Fibroblast of villous mesenchyme (primary cell): ENCODE measurements at regions not wholly inside any gene's neighbourhood (a gene's known extent, or its start where the extent isn't known, plus 50 kb on each side); places are given as distances from the start of the nearest gene placed in this dataset.

Source experiments
- DNase-seq: peaks from one replicate; pipeline ENCODE4 v3.0.0-alpha.2; 2010; ENCODE audit warnings: low read depth
- H3K4me3 ChIP-seq: 2 replicates; pipeline ENCODE4 v1.5.1; 2011; ENCODE audit warnings: low read depth, mild to moderate bottlenecking, low read length
- TF ChIP-seq, protein P1 (sequence below): IDR thresholded peaks from 2 replicates; pipeline ENCODE4 v1.5.1; 2012; ENCODE audit warnings: low read depth, mild to moderate bottlenecking, low read length; ENCODE audit not compliant: insufficient read depth

DNA sequence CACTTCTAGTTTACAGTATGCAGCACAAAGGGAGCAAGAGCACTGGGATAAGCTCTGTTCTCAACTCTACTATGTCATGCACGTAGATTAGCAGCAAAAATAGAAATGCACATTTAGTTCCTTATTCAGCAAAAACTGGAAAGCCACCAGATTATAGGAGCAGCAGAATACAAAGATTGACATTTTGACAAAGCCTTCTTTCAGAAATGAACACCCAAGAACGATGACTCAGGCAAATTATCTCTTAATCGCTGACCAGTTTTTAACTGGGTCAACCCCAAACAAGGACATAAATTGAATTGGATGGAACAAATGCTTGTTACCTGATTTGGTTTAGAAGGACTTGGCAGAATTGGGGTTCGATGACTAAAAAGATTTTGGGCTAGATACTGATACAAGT lies 775.3 kb upstream of the HS3ST1 start:
- DNase-seq: no peak
- no peak overlapping the region for H3K4me3 ChIP-seq
- TF ChIP-seq, protein P1, sequence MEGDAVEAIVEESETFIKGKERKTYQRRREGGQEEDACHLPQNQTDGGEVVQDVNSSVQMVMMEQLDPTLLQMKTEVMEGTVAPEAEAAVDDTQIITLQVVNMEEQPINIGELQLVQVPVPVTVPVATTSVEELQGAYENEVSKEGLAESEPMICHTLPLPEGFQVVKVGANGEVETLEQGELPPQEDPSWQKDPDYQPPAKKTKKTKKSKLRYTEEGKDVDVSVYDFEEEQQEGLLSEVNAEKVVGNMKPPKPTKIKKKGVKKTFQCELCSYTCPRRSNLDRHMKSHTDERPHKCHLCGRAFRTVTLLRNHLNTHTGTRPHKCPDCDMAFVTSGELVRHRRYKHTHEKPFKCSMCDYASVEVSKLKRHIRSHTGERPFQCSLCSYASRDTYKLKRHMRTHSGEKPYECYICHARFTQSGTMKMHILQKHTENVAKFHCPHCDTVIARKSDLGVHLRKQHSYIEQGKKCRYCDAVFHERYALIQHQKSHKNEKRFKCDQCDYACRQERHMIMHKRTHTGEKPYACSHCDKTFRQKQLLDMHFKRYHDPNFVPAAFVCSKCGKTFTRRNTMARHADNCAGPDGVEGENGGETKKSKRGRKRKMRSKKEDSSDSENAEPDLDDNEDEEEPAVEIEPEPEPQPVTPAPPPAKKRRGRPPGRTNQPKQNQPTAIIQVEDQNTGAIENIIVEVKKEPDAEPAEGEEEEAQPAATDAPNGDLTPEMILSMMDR: no peak

DNA sequence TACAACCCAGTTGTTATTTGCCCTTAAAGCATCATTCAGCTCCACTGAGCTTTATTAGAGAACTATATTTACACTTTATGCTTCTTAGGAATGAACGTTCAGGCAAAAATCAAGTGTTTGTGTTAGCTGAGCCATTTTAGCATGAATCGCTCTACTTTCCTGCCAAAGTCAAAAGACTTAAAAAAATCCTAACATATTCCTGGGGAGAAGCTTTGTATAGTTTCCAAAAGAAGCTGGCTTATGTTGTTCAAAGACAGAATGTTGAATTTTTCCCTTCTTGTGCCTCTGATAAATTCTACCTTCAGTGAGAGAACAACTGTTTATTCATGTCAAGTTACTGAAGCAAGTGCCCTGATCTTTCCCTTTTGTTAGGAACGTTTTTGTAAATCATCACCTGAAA lies 771.5 kb upstream of the HS3ST1 start:
- DNase-seq: no peak
- H3K4me3 ChIP-seq: no peak overlapping the region
- TF ChIP-seq, protein P1: no peak

DNA sequence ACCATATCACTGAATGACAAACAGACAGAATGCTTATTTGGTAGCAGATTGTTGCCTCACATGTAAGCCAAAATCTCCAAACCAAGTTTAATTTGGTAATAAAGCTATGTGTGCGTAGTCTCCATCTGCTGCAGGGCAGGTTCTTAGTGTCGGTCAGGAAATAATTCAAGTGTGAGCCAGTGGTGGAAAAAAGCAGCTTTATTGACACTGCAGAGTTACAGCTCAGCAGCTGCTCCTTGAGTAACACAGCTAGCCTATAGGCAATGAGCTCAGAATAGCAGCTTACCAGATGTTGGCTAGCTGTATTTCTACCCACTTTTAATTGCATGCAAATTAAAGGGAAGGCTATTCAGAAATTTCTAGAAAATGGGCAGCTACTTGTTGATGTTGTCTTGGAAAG lies 757.8 kb upstream of the HS3ST1 start:
- TF ChIP-seq, protein P1: no peak
- no peak overlapping the region for H3K4me3 ChIP-seq
- no peak for DNase-seq

DNA sequence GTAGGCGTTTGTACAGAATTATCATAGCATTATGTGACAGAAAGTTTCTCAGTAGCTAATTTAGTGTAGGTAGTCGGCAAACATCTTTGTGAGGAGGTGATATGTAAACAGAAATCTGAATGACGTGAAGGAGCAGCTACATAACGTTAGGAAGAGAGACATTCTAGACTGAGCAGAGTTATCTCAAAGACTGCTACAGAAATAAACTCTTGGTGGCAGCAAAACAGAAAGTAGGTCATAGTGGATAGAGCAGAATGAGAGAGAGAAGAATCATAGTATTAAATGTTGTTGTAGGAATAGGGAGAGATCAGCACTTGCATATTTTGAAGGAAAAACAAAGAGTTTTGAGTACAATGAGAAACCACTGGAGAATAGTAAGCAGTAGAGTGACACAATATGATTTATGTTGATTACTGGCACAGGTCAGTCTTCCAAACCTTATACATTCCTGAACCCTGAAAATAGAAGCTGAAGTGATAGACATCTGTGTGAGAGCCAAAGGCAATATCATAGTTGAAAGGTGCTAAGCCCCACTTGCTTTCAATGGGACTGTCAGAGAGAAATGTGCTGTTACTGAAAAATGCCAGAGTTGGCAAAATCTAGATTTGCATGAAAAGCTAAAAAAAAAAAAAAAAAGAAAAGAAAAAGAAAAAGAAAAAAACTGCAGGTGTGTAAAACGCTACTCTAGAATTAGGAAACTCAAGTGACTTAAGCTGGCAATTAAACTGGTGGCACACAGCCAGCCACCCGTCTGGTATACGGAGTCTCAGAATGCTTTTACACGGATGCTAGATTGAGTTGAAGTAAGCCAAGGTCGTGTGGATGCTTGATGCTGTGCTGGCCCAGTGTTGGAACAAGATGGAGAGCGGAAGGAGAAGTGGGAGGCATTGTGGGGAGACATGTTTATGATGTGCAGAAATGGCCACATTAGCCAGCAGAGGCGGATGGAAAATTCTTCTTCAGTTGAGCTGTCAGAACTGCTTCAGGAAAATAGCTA lies 750.2 kb upstream of the HS3ST1 start:
- TF ChIP-seq, protein P1: no peak
- no peak for DNase-seq
- no peak overlapping the region for H3K4me3 ChIP-seq

DNA sequence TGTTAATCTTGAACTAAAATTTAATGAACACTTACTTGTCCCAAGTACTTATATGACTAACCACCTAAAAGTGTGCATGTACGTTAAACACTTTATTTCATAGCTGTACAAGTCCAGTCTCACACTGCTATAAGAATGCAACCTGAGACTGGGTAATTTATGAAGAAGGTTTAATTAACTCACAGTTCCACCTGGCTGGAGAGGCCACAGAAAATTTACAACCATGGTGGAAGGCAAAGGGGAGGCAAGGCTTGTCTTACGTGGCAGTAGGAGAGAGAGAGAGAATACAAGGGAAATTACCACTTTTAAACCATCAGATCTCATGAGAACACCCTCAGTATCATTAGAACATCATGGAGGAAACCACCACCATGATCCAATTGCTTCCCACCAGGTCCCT lies 748.7 kb upstream of the HS3ST1 start:
- TF ChIP-seq, protein P1: no peak
- H3K4me3 ChIP-seq: no peak overlapping the region
- DNase-seq: no peak

DNA sequence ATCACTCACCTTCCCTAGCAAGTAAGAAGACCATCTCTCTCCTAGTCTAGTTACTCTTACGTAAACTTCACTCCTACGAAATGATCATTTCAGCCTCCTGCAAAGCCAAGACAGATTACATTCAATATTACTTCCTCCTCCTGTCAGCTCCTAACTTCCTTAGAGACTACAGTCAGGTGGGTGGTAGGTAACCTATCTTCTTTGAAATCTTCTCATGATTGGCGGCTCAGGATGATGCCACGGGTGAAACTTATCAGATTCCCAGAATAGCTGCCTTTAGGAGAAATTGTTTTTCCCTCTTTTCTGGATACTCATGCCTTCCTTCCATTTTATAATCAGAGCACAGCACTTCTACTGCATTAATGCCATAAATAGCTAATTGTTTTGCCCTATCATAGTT lies 744.8 kb upstream of the HS3ST1 start:
- DNase-seq: no peak
- TF ChIP-seq, protein P1: no peak
- H3K4me3 ChIP-seq: no peak overlapping the region
